Right hindlimb (tissue), 1 donor: ENCODE measurements at regions not wholly inside any gene's neighbourhood (a gene's known extent, or its start where the extent isn't known, plus 50 kb on each side); places are given as distances from the start of the nearest gene placed in this dataset.

Experiments
- DNase-seq: peaks from one replicate; pipeline ENCODE4 v3.0.0-alpha.2; 2018

DNA sequence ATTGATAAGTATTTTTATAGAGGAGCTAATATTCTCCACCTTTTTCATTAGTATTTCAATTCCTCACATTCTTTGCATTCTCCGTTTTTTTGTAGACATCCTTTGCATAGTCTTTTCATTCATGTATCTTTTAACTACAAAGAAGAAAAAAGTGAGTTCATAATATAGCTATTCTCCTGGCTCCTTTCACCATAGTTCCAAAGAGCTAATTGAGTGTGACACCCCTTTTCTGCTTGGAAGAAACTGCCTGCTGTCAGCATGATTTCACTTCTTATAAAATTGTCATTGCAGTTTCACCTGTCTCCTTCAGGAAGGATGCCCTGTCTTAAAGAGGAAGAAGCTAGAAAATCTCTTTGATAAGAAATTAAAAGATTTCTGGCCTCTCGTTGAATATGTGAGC is 991.1 kb downstream of the KCNT2 start:
- DNase-seq = no peak

DNA sequence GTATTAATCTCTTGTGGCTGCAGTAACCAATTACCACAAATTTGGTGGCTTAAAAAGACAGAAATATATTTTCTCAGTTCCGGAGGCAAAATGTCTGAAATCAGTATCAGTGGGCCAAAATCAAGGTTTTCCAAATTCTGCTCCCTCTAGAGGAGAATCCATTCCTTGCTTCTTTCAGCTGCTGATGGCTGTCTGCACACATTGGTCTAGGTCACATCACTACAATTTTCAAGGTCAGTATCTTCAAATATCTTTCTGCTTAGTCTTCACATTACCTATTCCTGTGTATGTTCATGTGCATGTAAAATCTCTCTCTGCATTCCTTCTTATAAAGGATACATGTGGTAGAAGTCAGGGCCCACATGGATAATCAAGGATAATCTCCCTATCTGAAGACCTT is 999.4 kb downstream of the KCNT2 start:
- no peak for DNase-seq

DNA sequence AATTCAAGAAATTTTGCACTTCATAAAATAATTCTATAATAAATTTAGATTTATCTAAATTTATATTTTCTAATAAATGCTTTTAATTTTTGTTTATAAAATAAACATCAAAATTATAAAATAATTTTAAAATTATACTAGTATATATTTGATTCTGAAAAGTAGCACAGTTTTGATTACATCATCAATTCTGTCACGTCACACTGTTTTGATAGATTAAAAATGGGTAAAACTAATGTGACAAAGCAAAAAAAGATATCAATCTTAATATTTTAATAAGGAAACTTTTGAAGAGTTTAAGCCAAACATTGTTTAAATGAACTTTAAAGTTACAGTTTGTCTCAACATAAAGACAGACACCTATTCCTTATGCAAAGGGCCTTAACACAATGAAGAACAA is 1001.8 kb downstream of the KCNT2 start:
- DNase-seq = no peak

DNA sequence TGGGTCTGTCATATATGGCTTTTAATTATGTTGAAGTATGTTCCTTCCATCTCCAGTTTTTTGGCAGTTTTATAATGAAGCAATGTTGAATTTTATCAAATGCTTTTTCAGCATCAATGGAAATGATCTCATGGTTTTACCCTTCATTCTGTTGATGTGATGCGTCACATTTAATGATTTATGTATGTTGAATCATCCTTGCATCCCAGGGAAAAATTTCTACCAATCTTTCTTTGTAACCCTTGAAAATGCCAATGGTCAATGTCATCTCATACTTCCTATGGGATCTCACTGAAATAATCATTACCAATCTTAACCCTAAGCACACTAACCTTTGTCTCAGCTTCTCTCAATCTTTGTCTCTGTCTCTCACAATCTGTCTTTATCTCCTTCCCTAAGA is 1004.0 kb downstream of the KCNT2 start:
- no peak for DNase-seq

DNA sequence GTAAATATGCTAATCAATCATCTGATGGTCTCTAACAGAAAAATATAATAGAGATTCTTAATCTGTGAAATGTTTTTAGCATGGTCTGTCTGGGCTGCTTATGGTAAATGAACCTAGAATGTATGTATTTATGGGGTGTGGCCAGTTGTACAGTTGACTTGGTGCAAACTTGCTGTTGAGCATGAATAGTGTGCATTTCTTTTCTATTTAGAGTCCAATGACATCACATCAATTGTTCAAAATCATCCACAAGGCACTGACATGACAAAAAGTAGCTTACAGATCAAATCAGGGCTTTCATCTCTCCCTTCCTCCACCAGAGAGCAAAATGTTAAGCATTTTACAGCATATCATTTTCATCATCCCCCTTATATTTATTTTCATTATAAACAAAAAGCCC is 1010.3 kb downstream of the KCNT2 start:
- no peak for DNase-seq

DNA sequence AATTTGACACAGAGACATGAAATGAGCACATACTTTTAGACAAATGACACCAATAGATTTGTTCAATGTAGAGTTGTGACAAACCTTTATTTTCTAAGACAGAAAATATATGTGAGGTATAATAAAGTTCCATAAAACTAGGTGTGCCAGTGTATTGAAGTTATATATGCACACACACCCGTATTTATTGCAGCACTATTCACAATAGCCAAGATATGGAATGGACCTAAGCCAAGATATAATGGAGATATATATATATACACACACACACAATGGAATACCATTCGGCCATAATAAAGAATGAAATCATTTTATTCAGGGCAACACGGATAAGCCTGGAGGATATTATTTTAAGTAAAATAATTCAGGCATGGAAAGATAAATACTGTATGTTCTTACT is 1013.5 kb downstream of the KCNT2 start:
- DNase-seq = no peak

DNA sequence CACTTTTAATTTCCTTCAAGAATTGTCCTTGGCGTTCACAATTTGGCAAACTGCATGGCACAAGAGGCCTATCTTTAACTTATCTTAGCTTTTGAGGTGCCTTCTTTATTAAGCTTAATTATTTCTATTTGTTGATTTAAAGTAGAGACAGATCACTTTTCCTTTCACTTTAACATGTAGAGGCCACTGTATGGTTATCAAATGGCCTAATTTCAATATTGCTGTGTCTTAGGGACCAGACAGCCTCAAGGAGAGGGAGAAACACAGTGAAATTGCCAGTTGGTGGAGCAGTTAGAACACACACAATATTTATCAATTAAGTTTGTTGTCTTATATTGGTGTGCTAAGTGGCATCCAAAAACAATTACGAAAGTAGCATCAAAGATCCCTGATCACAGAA is 1013.9 kb downstream of the KCNT2 start:
- DNase-seq = no peak

DNA sequence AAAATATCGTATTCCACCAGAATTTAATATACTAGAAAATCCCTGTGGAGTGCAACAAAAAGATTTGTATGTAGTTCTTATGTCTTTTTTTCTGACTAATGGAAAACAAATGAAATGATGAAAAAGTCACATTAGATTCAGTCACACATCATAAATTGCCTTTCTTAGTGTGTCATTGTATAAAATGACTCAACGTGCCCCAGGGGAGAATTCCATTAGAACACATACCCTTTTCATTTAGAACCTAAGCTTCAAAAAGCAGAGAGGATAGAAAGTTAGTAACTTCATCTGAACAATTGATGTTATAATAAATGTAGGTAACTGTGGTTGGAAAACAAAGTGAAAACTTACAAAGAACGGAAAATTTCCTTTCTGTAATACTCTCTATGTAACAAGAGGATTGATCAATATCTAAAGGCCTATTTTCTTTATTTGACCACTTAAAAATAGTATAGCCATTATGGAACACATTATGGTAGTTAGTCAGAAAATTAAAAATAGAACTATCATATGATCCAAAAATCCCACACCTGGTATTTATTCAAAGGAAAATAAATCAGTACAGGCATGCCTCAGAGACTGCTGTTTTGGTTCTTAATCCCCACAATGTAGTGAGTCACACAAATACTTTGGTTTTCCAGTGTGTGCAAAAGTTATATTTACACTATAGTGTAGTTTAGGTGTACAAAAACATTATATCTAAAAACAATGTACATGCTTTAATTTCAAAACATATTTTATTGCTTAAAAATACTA is 1016.1 kb downstream of the KCNT2 start:
- no peak for DNase-seq

DNA sequence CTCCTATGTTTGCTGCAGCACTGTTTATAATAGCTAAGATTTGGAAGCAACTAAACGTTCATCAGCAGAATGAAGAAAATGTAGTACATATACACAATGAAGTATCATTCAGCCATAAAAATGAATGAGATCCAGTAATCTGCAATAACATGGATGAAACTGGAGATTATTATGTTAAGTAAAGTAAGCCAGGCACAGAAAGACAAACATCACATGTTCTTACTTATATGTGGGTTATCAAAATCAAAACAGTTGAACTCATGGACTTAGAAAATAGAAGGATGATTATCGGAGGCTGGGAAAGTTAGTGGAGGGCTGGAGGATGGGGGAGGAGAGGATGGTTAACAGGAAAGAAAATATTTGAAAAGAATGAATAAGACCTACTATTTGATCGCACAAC is 1017.6 kb downstream of the KCNT2 start:
- no peak for DNase-seq

DNA sequence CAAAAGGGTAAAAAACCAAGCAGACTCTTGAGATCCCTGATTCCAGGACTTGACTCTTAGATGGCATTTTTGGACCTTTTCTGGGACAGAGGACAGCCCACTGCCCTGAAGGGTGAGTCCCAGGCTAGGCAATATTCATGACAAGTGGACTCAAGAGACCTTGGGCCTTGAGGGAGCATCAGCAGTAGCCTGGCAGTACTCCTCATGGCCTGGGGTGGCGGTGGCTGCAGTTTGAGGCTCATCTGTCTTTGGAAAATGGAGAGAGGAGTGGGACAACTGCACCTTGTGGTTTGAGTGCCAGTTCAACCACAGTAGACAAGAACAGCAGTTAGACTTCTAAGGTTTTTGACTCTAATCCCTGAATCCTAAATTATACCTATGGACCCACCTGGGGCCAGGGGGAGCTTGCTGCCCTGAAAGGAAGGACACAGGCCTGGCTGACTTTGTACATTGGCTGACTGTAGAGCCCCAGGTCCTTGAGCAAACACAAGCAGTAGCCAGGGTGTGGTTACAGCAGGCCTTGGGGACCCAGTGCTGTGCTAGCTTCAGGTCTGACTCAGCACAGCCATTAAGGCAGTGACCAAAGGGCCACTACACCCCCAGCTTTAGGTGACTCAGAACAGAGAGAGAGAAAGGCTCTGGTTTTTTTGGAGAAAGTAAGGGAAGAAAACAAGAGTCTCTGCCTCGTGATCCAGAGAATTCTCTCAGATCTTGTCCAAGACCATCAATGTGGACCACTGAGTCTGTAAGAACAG is 1023.2 kb downstream of the KCNT2 start:
- DNase-seq = no peak

DNA sequence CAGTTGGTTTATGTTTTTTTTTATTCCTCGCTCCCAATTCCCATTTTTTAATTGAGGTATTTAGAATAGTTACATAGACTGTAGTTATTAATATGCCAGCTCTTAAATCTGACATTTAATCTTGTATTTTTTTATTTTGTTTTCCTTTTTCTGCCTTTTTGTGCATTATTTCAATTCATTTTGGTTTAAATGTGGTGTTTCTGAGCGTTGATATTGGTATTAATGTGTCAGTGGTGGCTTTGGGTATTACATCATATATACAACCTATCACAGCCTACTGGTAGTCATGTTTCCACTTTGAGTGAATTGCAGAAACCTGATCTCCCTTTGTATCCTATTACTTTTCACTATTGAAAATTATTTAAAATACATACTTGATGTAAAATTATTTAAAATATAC is 1027.3 kb downstream of the KCNT2 start:
- DNase-seq = no peak

DNA sequence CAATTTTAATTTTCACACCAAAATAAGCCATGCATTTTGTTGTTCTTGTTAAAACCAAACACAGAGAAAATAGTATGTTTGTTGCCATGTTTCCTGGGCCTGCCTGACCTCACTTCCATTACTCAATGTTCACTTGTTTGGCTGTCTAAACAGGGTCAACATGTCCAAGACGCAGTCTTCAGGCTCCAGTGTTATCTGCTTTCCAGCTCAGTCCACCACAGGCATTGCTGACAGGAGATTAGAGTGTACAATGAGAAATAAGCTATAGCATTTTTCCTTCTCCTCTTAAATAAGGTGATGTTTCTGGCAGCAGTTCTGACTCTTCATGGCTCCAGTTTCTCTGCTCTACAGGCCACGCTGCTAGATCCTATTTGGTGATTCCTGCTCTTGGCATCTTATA is 1030.5 kb downstream of the KCNT2 start:
- no peak for DNase-seq

DNA sequence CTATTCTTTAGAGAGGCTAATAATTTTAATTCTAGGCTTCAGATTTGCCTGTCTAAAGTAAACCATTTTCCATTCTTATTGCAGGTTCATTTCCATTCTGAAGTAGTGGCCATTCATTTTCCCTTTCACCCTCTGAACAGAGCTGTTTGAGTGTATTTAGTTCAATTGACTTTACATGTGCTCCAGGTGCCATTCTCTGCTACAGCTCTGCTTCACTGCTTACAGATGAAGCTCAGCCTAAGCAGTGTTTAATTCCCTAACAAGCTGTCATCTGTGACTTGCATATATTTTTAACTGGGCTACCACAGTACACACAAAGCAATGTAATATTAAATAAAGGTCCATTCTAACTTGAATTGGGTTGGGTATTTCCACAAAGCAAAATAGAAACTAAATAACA is 1031.6 kb downstream of the KCNT2 start:
- DNase-seq = no peak

DNA sequence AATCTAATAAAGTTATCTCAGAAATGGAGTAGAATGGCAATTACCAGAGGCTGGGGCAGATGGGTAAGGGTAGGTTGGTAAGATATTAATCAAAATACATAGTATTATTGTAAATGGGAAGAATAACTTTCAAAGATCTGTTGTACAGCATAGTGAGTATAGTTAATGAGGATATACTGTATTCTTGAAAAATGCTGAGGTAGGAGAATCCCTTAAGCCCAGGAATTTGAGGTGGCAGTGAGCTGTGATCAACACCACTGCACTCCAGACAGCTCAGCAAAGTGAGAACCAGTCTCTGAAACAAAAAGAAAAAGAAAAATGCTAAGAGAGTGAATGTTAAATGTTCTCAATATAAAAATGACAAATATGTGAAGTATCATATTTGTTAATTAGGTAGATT is 1033.7 kb downstream of the KCNT2 start:
- no peak for DNase-seq

DNA sequence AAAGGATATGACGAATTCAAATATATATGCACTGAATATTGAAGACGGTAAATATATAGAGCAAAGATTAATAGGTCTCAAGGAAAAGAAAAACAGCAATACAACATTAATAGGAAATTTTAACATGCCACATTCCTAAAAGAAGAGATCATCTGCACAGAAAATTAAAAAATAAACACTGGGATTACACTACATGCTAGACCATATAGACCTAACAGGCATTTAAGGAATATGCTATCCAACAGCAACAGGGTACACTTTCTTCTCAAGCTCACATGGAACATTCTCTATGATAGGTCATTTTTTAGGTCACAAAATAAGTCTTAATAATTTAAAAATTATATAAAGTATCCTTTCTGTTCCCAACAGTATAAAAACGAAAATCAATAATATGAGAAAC is 1038.3 kb downstream of the KCNT2 start:
- no peak for DNase-seq

DNA sequence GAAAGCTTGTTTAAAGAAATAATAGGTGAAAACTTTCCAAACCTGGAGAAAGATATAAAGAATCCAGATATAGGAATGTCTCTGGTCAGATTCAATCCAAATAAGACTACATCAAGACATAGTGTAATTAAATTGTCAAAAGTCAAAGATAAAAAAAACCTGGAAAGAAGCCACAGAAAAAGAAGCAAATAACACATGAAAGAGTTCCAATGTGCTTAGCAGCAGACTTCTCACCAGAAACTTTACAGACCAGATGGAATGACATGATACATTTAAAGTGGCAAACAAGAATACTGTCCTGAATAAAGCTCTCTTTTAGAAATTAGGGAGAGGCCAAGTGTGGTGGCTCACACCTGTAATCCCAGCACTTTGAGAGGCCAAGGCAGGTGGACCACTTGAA is 1039.9 kb downstream of the KCNT2 start:
- no peak for DNase-seq

DNA sequence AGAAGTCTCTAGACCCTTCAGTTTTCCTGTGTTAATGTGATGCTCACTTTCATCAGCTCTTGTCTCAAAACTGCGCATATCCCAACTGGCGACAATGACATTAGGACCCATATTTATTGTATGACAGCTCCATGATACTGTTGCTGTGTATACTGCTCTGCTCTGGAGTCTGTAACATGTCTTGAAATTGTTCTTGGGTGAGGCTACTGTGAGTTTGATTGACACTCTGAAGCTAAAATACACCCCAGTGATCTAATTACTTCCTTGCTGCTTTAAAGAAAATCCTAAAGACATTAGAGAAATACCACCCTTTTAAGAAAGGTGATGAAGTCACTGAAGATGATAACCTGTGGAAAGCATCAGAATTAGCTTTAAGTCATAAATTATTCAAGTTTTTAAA is 1046.2 kb downstream of the KCNT2 start:
- DNase-seq = no peak

DNA sequence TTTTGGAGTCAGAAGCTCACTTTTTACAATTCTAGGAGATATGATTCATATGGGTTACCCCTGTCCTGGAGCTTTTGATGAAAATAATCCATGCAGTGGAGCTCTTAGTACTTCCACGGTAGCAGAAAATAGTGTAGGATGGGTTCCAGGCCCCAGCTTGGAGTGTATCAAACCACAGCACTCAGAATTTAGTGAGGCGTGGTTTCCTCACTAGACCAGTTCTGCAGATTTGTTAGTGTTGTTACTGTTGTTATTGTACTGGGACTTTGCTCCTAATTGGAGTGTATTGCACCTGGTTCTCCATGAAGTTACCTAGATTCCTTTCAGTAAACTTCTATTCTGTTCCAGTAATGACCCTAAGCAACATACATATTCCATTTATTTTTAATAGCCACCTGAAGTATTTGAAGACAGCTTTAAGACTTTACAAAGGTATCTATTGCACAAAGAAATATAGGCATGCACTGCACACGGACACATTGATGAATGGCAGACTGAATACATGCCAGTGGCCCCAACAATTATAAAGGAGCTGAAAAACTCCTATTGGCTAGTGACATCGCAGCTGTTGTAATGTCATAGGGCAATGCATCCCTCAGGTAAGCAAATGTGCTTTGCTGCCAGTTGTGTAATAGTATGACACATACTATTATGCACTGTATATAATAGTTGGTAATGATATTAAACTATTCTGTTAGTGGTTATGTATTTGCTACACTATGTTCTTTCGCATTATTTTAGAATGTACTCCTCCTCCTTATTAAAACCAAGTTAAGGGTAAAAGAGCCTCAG is 1058.0 kb downstream of the KCNT2 start:
- no peak for DNase-seq

DNA sequence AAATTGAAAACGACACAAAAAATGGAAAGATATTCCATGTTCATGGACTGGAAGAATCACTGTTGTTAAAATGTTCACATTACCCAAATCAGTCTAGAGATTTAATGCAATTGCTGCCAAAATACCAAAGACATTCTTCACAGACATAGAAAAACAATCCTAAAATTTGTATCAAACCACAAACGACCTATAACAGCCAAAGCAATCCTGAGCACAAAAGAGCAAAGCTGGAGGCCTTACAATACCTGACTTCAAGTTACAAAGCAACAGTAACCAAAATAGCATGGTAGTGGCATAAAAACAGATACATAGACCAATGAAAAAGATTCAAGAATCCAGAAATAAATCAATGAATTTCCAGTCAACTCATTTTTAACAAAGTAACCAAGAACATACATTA is 1077.3 kb downstream of the KCNT2 start:
- no peak for DNase-seq

DNA sequence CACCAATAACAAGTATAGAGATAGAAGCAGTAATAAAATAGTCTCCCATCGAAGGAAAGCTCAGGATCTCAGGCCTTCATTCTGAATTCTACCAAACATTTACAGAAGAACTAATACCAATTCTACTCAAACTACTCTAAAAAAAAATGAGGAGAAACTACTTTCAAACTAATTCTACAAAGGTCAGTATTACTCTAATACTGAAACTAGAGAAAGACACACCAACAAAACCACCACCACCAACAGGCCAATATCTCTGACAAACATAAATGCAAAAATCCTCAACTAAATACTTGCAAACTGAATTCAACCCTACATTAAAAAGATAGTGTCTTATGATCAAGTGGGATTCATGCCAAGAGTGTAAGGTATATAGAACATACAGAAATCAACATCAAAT is 1078.4 kb downstream of the KCNT2 start:
- DNase-seq = no peak

DNA sequence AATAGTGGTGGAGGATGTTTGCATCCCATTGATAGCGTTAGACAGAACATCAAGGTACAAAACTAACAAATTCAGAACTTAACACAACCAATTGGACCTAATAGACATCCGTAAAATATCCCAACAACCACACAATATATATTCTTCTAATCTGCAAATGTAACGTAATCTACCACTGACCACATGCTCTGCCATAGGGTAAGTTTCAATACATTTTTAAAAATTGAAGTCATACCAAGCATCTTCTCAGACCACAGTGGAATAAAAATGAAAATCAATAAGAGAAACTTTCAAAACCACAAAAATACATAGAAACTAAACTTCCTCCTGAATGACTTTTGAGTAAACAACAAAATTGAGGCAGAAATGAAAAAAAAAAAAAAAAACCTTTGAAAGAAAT is 1087.5 kb downstream of the KCNT2 start:
- no peak for DNase-seq

DNA sequence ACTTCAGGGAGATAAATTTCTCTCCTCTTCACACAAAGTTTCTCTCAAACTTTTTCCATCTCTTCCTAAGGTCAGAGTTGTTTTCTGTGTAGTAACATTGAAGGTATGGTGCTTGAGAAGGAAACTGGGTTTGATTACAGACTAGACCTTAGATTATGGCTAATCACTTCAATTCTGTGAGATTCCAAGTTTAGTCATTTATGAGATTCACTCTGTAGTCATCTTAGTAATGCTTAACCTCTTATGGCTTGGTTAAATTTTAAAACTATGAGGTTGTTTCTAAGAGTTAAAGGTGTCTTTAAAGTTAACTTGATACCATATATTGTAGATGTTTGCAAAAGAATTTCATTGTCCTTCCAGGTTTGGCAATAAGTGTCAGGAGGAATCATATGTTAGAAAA is 1092.2 kb downstream of the KCNT2 start:
- DNase-seq = no peak

DNA sequence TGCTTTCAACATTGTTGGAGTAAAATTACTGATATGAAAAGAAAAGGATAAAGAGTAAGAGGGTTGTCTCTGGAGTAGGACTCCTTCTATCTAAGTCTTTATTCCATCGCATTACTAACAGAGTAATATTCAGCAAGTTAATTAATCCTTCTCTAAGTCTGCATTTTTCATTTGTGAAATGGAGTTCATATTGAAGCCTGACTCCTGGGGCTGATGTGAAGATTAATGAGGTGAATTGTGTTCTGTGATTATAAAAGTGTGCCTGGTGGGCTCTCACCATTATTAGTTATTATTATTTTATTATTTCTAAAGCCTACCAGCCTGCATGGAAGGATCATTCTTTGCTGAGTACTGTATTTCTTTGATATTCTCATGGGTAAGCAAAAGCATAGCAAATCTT is 1096.7 kb downstream of the KCNT2 start:
- DNase-seq = no peak

DNA sequence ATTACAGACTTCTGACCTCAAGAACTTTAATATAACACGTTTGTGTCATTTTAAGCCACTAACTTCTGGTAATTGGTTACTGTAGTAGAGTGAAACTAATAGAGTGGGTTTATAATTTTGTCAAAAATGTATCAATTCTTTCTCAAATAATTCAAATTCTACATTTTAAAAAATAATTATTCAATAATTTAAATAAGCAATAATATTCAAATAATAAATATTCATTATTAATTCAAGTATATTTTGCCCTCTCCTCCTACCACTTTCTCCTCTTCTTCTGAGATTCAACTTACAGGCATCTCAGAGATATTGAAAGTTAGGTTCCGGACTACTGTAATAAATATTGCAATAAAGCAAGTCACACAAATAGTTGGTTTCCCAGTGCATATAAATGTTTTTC is 1107.1 kb downstream of the KCNT2 start:
- DNase-seq = no peak
